ENCODE measurements at regions not wholly inside any gene's neighbourhood (a gene's known extent, or its start where the extent isn't known, plus 50 kb on each side); places are given as distances from the start of the nearest gene placed in this dataset.
"Not testable (repeated sequence)": the region's sequence is repeated elsewhere in the genome, so short reads cannot be mapped to it uniquely, and the experiment has no call there.

DNA sequence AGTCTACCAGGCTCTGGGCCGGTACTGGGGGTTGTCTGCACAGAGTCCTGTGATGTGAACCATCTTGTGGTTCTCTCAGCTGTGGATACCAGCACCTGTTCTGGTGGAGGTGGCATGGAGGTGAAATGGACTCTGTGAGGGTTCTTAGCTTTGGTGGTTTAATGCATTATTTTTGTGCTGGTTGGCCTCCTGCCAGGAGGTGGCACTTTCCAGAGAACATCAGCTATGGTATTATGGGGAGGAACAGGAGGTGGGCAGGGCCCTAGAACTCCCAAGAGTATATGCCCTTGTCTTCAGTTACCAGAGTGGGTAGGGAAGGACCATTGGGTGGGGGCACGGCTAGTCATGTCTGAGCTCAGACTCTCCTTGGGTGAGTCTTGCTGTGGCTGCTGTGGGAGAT lies 187.1 kb downstream of the ACTR3B start:
- intact Hi-C loops (cut with micrococcal nuclease); ATAC-seq; DNase-seq: not testable (repeated sequence)

DNA sequence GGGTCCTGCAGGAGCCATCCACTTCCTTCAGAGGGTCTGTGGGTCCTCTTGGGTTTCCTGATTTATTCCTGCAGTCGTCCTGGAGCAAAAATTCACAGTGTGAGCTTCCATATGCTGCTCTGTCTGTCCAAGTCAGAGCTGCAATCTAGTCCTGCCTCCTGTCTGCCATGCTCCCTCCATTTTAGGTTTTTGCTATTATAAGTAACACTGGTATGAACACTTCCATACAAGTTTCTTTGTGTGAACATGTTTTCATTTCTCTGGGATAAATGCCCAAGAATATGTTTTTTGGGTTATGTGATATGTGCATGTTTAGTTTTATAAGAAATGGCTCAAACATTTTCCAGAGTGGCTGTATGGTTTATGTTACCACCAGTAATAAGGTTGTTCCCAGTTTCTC lies 188.1 kb downstream of the ACTR3B start:
- intact Hi-C loops (cut with micrococcal nuclease): no loop called here
- ATAC-seq: no peak
- DNase-seq: no peak

GRCh38 chr7:152949253-152949652 lies 189.7 kb downstream of the ACTR3B start:
- no peak for ATAC-seq
- DNase-seq: no peak
- intact Hi-C loops (cut with micrococcal nuclease): no loop called here

DNA sequence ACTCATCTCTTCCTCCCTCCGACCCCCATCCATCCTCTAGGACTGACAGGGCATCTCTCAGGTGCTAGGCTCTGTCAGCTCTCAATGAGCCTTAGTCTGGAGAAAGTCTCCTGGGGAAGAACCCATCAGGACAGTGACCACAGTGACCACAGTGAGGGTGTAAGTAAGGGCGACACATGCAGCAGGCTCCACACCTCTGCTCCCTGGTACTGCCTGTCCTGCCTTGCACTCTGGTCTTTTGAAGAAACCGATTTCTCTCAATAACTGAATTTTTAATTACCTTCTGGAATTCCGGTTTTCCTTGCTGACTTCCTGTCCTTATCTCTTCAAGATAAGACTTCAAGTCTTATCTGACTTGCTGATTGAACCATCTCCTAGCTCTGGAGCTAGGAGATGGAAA lies 190.2 kb downstream of the ACTR3B start:
- intact Hi-C loops (cut with micrococcal nuclease): no loop called here
- no peak for DNase-seq
- ATAC-seq: no peak

DNA sequence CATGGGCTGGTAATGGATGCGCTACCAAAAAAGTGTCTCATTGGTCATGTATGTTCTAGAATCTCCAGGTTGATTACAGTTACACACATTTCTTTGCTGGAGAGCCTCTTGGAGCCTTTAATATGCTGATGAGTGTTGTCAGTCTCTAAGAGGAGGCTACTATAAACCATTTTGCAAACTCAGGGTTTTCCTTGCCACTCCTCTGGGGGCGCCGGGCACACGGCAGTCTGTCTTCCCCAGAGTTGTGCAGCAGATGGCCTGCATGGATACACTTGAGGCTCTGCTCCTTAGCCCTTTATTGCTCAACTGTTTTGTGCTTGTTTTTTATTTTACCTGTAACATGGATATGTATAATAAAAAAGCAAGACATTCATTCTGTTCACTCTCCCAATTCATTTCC lies 196.5 kb downstream of the ACTR3B start:
- intact Hi-C loops (cut with micrococcal nuclease): no loop called here
- ATAC-seq: no peak

GRCh38 chr7:152959610-152960009 lies 200.1 kb downstream of the ACTR3B start:
- no peak for ATAC-seq
- DNase-seq: no peak
- intact Hi-C loops (cut with micrococcal nuclease): no loop called here

More for the DNA sequence above, 196.5 kb downstream of the ACTR3B start:
- DNase-seq: no peak

GRCh38 chr7:152961796-152962195 lies 202.2 kb downstream of the ACTR3B start:
- ATAC-seq; DNase-seq; intact Hi-C loops (cut with micrococcal nuclease): not testable (repeated sequence)

- intact Hi-C loops (cut with micrococcal nuclease): no loop called here
- ATAC-seq (no peak), DNase-seq (no peak)
These were observed 206.6 kb downstream of the ACTR3B start for GRCh38 chr7:152966189-152966588.

- ATAC-seq (no peak), DNase-seq (no peak)
- intact Hi-C loops (cut with micrococcal nuclease): no loop called here
These were observed 208.4 kb downstream of the ACTR3B start for GRCh38 chr7:152967958-152968357.

DNA sequence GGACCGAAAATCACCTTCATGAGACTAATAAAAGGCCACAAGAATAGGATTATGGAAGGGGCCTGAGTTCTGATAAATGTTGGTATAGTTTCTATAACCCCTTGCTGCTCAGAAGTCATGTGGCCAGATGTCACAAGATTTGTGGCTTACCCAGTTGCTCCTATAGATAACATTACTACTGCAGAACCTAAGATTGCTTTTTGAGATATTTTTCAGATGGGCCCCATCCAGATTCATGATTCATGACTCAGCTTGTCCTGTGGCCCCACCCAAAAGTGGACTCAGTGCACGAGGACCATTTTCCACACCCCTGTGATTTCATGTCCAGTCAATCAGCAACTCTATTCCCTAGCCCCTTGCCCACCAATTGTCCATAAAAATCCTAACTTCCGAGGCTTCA lies 209.0 kb downstream of the ACTR3B start:
- intact Hi-C loops (cut with micrococcal nuclease): no loop called here
- DNase-seq: no peak
- ATAC-seq: no peak

GRCh38 chr7:152969335-152969734 lies 209.8 kb downstream of the ACTR3B start:
- DNase-seq: no peak
- intact Hi-C loops (cut with micrococcal nuclease): no loop called here
- ATAC-seq: no peak

- DNase-seq (no peak), ATAC-seq (no peak)
- intact Hi-C loops (cut with micrococcal nuclease): no loop called here
These were observed 210.3 kb downstream of the ACTR3B start for GRCh38 chr7:152969839-152970238.

GRCh38 chr7:152970481-152970880 lies 210.9 kb downstream of the ACTR3B start:
- no peak for DNase-seq
- no peak for ATAC-seq
- intact Hi-C loops (cut with micrococcal nuclease): no loop called here

GRCh38 chr7:152974577-152974976 lies 215.0 kb downstream of the ACTR3B start:
- no peak for ATAC-seq
- intact Hi-C loops (cut with micrococcal nuclease): no loop called here
- no peak for DNase-seq

GRCh38 chr7:152975076-152975475 lies 215.5 kb downstream of the ACTR3B start:
- ATAC-seq (no peak), DNase-seq (no peak)
- intact Hi-C loops (cut with micrococcal nuclease): no loop called here

- intact Hi-C loops (cut with micrococcal nuclease): no loop called here
- no peak for DNase-seq
- no peak for ATAC-seq
These were observed 219.8 kb downstream of the ACTR3B start for GRCh38 chr7:152979376-152979775.

- ATAC-seq (no peak), DNase-seq (no peak)
- intact Hi-C loops (cut with micrococcal nuclease): no loop called here
These were observed 224.9 kb downstream of the ACTR3B start for GRCh38 chr7:152984421-152984820.

DNA sequence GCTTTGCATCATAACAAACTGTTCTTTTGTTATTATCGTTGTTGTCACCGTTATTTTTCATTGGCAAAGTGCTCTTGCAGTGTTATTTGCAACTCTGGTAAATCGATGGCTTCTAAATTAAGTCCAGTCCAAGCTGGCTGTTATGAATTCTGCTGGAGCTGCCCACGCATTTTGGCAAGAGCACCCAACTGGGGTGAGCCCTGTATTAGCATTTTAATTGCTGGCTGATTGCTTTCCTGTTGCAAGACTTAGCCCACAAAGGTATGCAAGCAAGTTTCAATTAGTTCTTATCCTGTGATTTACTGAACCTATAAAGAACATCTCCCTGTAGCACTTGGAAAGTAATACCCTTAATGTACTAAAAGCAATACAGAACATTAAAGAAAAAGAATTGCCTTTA lies 226.8 kb downstream of the ACTR3B start:
- DNase-seq: no peak
- intact Hi-C loops (cut with micrococcal nuclease): no loop called here
- ATAC-seq: no peak

GRCh38 chr7:152987656-152988055 lies 228.1 kb downstream of the ACTR3B start:
- intact Hi-C loops (cut with micrococcal nuclease): no loop called here
- ATAC-seq (no peak), DNase-seq (no peak)

GRCh38 chr7:152989889-152990380 lies 230.4 kb downstream of the ACTR3B start:
- DNase-seq (no peak), ATAC-seq (no peak)
- intact Hi-C loops (cut with micrococcal nuclease): no loop called here

GRCh38 chr7:152998420-152998819 lies 238.9 kb downstream of the ACTR3B start:
- ATAC-seq (no peak), DNase-seq (no peak)
- intact Hi-C loops (cut with micrococcal nuclease): no loop called here

GRCh38 chr7:153002115-153002514 lies 242.6 kb downstream of the ACTR3B start:
- no peak for DNase-seq
- intact Hi-C loops (cut with micrococcal nuclease): no loop called here
- ATAC-seq: no peak
